ENCODE measurements at regions not wholly inside any gene's neighbourhood (a gene's known extent, or its start where the extent isn't known, plus 50 kb on each side); places are given as distances from the start of the nearest gene placed in this dataset.
"Not testable (repeated sequence)": the region's sequence is repeated elsewhere in the genome, so short reads cannot be mapped to it uniquely, and the experiment has no call there.

DNA sequence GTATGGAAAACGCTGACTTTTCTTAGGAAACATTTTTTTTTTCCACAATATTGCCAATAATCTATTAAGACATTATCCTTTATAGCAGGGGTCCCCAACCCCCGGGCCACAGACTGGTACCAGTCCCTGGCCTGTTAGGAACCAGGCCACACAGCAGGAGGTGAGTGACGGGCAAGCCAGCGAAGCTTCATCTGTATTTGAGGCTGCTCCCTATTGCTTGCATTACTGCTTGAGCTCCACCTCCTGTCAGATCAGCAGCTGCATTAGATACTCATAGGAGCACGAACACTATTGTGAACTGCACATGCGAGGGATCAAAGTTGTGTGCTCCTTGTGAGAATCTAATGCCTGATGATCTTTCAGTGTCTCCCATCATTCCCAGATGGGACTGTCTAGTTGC lies 793.7 kb downstream of the SLITRK5 start:
- Histone ChIP-seq H3K27me3 (replicated peaks; ENCODE audit: insufficient read depth) (no peaks in the 10 kb centered on the region), H3K4me3 (no peak overlapping the region), H3K4me1 (ENCODE audit: control insufficient read depth in 1 of 2, low read depth in 2 of 2) (no peaks in the 10 kb centered on the region), H3K9me3 (no peaks in the 10 kb centered on the region), H3K27ac (no peak overlapping the region), H3K36me3 (no peaks in the 10 kb centered on the region)
- TF ChIP-seq, protein P1, sequence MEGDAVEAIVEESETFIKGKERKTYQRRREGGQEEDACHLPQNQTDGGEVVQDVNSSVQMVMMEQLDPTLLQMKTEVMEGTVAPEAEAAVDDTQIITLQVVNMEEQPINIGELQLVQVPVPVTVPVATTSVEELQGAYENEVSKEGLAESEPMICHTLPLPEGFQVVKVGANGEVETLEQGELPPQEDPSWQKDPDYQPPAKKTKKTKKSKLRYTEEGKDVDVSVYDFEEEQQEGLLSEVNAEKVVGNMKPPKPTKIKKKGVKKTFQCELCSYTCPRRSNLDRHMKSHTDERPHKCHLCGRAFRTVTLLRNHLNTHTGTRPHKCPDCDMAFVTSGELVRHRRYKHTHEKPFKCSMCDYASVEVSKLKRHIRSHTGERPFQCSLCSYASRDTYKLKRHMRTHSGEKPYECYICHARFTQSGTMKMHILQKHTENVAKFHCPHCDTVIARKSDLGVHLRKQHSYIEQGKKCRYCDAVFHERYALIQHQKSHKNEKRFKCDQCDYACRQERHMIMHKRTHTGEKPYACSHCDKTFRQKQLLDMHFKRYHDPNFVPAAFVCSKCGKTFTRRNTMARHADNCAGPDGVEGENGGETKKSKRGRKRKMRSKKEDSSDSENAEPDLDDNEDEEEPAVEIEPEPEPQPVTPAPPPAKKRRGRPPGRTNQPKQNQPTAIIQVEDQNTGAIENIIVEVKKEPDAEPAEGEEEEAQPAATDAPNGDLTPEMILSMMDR (IDR thresholded peaks at IDR 0.05), result no peak
- DNase-seq (ENCODE audit: low spot score), result no peak
- no peak for ATAC-seq (ENCODE audit: insufficient number of reproducible peaks, low FRiP score, low read depth)

DNA sequence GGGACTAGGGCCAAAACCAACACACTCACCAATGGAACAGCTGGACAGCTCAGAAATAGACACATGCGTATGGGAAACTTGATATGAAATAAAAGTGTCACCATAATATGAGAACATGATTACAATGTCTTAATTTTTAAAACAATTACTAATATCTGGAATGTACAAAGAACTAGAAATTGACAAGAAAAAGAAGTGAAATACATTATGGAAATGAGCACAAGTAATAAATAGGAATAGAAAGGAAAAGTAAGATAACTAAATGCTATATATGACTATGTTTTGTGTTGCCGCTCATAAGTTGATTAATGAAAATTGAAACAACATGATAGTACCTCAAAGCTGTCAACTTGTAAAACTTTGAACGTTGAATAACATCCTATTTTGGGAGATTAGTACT lies 801.1 kb downstream of the SLITRK5 start:
- DNase-seq (ENCODE audit: low spot score), result no peak
- TF ChIP-seq, protein P1 (IDR thresholded peaks at IDR 0.05), result no peak
- H3K9me3 ChIP-seq, result no peaks in the 10 kb centered on the region
- no peaks in the 10 kb centered on the region for H3K27me3 ChIP-seq (replicated peaks; ENCODE audit: insufficient read depth)
- no peak overlapping the region for H3K27ac ChIP-seq
- no peaks in the 10 kb centered on the region for H3K4me1 ChIP-seq (ENCODE audit: control insufficient read depth in 1 of 2, low read depth in 2 of 2)
- no peak for ATAC-seq (ENCODE audit: insufficient number of reproducible peaks, low FRiP score, low read depth)
- no peaks in the 10 kb centered on the region for H3K36me3 ChIP-seq
- H3K4me3 ChIP-seq, result no peak overlapping the region

DNA sequence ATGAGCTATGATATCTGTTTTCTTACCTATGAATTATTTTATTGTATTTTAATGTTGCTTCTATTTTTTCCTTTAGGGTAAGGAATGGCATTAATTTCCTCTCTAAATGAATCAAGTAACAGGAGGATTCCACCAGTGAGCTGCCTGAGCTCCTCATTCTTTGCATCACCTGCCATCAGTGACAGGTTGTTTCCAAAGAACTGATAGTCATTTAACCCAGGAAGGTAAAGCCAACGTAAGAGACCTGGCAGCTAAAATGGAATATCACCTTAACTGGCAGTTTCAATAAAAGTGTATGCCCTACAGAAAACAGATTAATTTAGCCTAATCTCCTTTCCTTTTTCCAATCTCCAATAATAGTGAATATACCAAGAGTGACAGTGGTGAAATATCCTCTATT lies 812.0 kb downstream of the SLITRK5 start:
- H3K36me3 ChIP-seq, result no peaks in the 10 kb centered on the region
- H3K9me3 ChIP-seq, result peaks cover 5% of the 10 kb centered on the region
- H3K4me1 ChIP-seq (ENCODE audit: control insufficient read depth in 1 of 2, low read depth in 2 of 2), result no peaks in the 10 kb centered on the region
- TF ChIP-seq, protein P1 (IDR thresholded peaks at IDR 0.05), result no peak
- DNase-seq (ENCODE audit: low spot score) (no peak), ATAC-seq (ENCODE audit: insufficient number of reproducible peaks, low FRiP score, low read depth) (no peak)
- no peak overlapping the region for H3K4me3 ChIP-seq
- no peak overlapping the region for H3K27ac ChIP-seq
- no peaks in the 10 kb centered on the region for H3K27me3 ChIP-seq (replicated peaks; ENCODE audit: insufficient read depth)

DNA sequence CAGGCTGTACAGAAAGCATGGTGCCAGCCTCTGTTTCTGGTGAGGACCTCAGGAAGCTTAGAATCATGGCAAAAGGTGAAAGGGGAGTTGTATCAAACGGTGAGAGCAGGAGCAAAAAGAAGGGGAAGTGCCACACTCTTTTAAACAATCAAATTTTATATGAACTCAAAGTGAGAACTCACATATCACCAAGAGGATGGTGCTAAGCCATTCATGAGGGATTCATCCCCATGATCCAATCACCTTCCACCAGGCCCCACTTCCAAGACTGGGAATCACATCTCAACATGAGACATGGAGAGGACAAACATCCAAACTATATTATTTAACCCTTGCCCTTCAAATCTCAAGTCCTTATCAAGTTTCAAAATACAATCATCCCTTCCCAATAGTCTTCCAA lies 836.7 kb downstream of the SLITRK5 start:
- Histone ChIP-seq H3K4me3 (no peak overlapping the region), H3K27me3 (replicated peaks; ENCODE audit: insufficient read depth) (no peaks in the 10 kb centered on the region), H3K4me1 (ENCODE audit: control insufficient read depth in 1 of 2, low read depth in 2 of 2) (no peaks in the 10 kb centered on the region), H3K27ac (no peak overlapping the region), H3K36me3 (no peaks in the 10 kb centered on the region), H3K9me3 (peaks cover 6% of the 10 kb centered on the region)
- TF ChIP-seq, protein P1 (IDR thresholded peaks at IDR 0.05), result no peak
- no peak for DNase-seq (ENCODE audit: low spot score)
- no peak for ATAC-seq (ENCODE audit: insufficient number of reproducible peaks, low FRiP score, low read depth)

DNA sequence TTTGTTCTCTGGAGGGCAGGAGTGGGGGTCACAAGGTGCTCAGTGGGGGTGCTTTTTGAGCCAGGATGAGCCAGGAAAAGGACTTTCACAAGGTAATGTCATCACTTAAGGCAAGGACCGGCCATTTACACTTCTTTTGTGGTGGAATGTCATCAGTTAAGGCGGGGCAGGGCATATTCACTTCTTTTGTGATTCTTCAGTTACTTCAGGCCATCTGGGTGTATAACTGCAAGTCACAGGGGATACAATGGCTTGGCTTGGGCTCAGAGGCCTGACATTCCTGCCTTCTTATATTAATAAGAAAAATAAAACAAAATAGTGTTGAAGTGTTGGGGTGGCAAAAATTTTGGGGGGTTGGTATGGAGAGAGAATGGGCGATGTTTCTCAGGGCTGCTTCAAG lies 841.8 kb downstream of the SLITRK5 start:
- not testable (repeated sequence) for H3K27ac ChIP-seq

DNA sequence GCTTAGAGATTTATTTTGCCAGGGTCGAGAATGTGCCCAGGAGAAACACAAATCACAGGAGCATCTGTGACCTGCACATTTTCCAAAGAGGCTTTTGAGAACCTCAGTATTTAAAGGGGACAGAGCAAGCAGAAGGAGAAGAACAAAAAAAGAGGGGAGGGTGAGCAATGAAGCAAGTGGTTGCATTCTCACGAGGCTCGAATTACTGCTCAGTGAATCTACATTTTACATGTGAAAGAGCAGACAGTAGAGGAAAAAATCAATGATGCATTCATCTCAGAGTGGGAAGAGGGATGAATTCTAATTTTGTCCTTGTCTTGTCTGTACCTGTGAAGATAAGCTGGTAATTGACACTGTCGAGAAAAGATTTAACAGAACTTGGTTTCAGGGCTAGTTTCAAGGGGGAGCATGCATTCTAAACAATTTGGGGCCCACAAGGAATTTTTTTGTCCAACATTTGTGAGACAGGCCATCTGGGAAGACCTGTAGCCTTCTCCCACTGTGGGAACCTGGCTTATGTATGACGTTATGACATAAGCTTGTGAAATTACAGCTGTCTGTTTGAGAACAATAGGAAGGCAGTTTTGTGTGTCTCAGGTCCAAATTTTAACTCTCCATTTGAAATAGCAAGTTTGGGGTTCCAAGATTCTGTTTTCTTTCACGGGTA lies 855.1 kb downstream of the SLITRK5 start:
- TF ChIP-seq, protein P1 (IDR thresholded peaks at IDR 0.05), result no peak
- DNase-seq (ENCODE audit: low spot score), result no peak
- H3K4me1 ChIP-seq (ENCODE audit: control insufficient read depth in 1 of 2, low read depth in 2 of 2), result no peaks in the 10 kb centered on the region
- no peaks in the 10 kb centered on the region for H3K9me3 ChIP-seq
- no peaks in the 10 kb centered on the region for H3K36me3 ChIP-seq
- no peak for ATAC-seq (ENCODE audit: insufficient number of reproducible peaks, low FRiP score, low read depth)
- no peak overlapping the region for H3K4me3 ChIP-seq
- H3K27me3 ChIP-seq (replicated peaks; ENCODE audit: insufficient read depth), result no peaks in the 10 kb centered on the region
- no peak overlapping the region for H3K27ac ChIP-seq

More for the DNA sequence above, 841.8 kb downstream of the SLITRK5 start:
- DNase-seq (ENCODE audit: low spot score); ATAC-seq (ENCODE audit: insufficient number of reproducible peaks, low FRiP score, low read depth); H3K9me3 ChIP-seq; H3K36me3 ChIP-seq; H3K4me3 ChIP-seq; H3K4me1 ChIP-seq (ENCODE audit: control insufficient read depth in 1 of 2, low read depth in 2 of 2); H3K27me3 ChIP-seq (replicated peaks; ENCODE audit: insufficient read depth): not testable (repeated sequence)

Data from thoracic aorta (tissue), 2 donors.